GM13976 (cell line): ENCODE measurements at regions not wholly inside any gene's neighbourhood (a gene's known extent, or its start where the extent isn't known, plus 50 kb on each side); places are given as distances from the start of the nearest gene placed in this dataset.

ENCODE experiments used
- DNase-seq: peaks from one replicate; pipeline ENCODE4 v3.0.0; 2012; ENCODE audit warnings: low spot score
- CTCF ChIP-seq: IDR thresholded peaks from 2 replicates; pipeline ENCODE4 v1.5.1; 2012; ENCODE audit warnings: borderline replicate concordance, mild to moderate bottlenecking; ENCODE audit not compliant: insufficient read depth; ENCODE audit errors: extremely low read depth, missing control alignments, control extremely low read depth
- in situ Hi-C: fragments of 300-500 bp; cut with MboI; formaldehyde crosslinking; loops from one replicate; pipeline ENCODE4 v1.12.0; 2022; ENCODE audit warnings: low sequenced_read_pairs, mixed read lengths, inconsistent platforms; ENCODE audit not compliant: unreplicated experiment

GRCh38 chr12:88870000-88870737 lies 289.9 kb upstream of the KITLG start:
- no peak for DNase-seq
- in situ Hi-C loops, result no loop called here
- TF ChIP-seq CTCF, result no peak

GRCh38 chr12:88868050-88868449 lies 287.8 kb upstream of the KITLG start:
- in situ Hi-C loops, result no loop called here
- no peak for TF ChIP-seq CTCF
- no peak for DNase-seq

GRCh38 chr12:88867510-88867909 lies 287.2 kb upstream of the KITLG start:
- no peak for TF ChIP-seq CTCF
- in situ Hi-C loops, result no loop called here

GRCh38 chr12:88866881-88867280 lies 286.6 kb upstream of the KITLG start:
- no peak for DNase-seq
- TF ChIP-seq CTCF, result no peak
- in situ Hi-C loops, result no loop called here

More at GRCh38 chr12:88867510-88867909, 287.2 kb upstream of the KITLG start:
- no peak for DNase-seq

- no peak for DNase-seq
- in situ Hi-C loops, result no loop called here
- no peak for TF ChIP-seq CTCF
Observed at GRCh38 chr12:88865537-88865936, 285.3 kb upstream of the KITLG start.

- in situ Hi-C loops, result no loop called here
- DNase-seq, result no peak
- no peak for TF ChIP-seq CTCF
Observed at GRCh38 chr12:88860851-88861250, 280.6 kb upstream of the KITLG start.
